Tongue (tissue), 1 donor: ENCODE measurements at regions not wholly inside any gene's neighbourhood (a gene's known extent, or its start where the extent isn't known, plus 50 kb on each side); places are given as distances from the start of the nearest gene placed in this dataset.
A peak's percentile ranks its signal among the peaks of the same experiment; 100 is the strongest.
"Not testable (repeated sequence)": the region's sequence is repeated elsewhere in the genome, so short reads cannot be mapped to it uniquely, and the experiment has no call there.

Experiments used
- DNase-seq: peaks from one replicate; pipeline ENCODE4 v3.0.0-alpha.2; 2015

DNA sequence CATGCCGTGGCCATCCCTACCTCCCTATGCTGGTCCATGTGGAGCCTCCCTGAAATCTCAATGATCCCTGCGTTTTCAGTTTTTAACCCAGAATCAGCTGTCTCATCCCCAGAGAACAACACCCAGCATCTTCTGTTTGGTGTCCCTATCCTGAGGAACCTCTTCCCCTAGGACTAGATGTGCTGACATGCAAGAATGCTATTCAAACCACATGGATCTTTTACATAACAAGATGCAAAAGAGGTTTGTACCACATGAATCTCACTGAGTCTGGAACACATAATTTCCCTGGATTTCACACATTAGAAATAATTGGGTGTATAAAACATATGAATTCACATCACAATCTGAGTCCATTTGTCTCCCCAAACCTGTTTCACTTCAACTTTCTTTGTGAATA lies 174.6 kb upstream of the NECTIN3 start:
- DNase-seq, result no peak

- no peak for DNase-seq
These were observed 171.0 kb upstream of the NECTIN3 start for GRCh38 chr3:110900576-110900975.

DNA sequence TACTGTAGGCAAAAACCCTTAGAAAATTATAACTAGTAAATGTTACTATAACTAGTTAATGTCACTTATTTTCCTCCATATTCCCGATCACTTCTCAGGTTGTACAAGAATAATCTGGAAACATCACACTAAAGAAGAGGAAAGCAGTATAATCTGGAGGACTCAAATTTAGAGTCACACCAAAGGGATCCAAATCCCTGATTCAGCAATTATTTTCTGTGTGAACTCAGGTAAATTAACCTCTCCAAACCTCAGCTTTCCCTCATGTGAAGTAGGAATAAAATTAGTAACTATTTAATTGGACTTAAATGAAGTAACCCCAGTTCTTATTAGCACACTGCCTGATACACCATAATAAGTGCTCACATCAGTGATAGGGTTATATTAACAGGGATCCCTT lies 170.1 kb upstream of the NECTIN3 start:
- DNase-seq, result no peak

DNA sequence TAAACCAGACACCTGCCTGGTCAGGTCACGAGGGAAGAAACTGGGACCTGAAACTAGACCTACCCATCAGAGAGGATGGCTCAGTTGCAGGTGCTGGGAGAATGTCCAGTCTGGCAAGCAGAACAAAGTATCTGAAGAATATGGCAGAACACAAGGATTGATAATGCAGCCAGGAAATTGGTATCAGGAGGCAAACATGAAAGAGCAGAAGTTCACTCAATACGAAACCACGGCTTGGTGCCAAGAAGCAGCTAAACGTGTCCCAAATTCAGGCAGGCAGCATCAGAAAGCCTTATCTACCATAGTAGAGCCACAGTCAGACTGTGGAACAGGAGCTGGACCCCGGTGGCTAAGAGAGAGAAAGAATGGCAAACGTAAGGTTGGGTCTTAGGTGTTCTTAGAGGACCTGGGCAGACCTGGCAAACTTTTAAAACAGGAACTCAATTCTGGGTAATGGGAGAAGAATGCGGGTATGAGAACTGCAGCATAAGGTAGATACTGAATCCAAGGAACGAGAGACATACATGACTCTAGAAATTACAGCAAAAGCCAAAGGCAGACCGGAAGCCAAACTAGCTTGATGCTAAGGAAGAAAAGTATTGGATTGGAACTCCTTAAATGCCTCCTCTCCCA lies 169.0 kb upstream of the NECTIN3 start:
- DNase-seq, result no peak

DNA sequence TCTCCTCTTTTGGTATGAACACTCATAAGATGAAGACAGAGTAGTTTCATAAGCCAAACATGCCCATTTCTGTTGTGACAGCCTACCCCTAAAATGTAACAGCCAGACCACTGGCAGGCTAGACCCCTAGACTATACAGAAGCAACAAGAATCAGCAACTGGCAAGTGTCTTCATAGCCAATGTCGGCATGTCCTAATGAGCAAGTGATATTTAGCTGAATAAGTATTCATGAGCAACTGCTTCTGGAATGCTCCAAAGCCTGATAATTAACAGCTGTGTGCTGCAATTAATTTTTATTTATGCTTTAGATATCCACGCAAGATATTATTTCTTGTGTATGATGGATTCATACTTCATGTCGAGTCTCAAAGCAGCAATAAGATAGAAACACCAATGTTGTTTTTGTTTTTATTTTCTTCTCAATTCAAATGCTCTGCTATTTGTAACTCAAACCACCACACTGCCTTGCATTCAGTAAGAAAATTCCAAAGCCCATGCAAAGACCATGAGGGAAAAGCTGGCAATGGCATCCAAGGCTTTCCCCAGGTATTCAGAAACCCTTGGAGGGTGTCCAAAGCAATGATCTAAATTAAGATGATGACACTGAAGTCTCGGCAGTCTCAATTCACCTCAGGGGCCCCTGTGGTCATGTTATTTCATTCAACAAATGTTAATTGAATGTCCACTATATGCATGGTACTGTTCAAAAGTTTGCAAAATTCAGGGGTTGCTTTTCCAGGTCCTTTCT lies 167.7 kb upstream of the NECTIN3 start:
- peak; percentile 66 for DNase-seq

DNA sequence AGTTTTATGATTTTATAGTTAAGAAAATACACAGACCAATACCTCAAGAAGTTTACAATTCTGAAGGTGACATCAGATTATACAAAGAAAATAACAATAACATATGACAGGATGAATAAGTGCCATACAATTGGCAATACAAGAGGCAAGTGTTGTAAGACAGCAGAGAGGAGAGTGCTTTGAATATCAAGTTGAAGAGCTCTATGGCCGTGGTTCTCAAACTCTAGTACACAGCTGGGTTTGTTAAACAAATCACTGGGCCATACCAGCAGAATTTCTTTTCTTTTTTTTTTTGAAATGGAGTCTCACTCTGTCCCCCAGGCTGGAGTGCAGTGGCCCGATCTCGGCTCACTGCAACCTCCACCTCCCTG lies 167.1 kb upstream of the NECTIN3 start:
- DNase-seq, result no peak

DNA sequence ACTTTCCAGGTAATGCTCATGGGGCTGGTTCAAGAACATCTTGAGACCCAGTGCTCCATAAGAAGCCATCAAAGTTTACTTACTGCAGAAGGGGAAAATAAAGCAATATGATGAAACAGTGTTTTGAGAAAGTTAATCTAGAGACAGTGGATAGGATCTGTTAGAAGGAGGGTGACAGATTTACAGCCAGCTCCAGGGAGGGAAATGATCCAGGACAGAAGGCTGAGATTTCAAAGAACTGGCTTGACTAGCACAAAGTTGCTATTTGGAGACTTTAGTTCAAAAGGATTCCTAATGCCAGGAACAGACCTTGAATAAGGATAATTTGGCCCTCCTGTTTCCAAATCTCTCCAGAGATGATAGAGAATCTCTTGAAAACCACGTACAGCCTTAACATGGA lies 166.5 kb upstream of the NECTIN3 start:
- DNase-seq, result no peak

DNA sequence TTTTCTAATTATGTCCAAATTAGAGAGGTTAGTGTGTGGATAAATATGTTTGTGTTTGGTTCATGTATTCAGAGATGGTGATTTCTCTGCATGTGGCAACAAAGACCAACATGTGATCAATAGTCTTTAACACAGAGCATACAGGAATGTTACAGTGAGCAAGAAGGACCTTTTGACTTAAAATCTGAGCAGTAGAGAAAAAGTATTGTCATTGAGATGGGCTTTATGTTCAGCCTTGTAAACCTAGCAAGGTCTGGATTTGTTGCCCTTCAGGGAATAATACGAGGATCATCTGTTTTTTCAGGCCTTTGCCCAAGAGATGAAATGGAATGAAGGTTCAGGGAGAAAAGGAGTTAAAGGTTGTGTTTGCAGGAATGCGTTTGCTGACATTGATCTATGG lies 161.8 kb upstream of the NECTIN3 start:
- no peak for DNase-seq

DNA sequence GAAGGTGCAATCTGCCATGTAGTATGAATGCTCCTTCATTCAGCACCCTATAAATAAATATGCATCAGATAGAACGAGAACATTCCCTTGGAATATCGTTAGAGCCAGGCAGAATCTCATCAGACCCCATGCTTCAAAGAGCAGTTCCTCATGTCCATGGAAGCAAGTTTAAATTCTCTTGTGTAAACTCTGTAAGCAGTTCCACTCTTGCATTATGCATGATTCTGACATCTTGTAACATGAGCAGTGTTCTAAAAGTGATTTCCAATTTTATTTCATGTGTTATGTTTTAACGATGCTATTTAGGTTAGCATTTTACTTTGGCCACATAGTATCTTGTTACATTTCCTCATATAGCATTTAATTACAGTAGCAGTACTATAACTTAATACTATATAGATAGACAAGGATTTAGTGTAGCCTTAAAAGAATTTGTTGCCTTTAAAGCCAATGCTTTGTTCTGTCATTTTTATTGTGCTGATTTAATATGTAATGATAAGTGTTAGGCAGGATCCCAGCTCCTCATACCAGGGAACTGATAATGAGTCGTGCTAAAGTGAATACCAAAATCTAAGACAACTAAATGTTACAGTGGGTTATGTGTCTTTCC lies 161.2 kb upstream of the NECTIN3 start:
- DNase-seq, result no peak

DNA sequence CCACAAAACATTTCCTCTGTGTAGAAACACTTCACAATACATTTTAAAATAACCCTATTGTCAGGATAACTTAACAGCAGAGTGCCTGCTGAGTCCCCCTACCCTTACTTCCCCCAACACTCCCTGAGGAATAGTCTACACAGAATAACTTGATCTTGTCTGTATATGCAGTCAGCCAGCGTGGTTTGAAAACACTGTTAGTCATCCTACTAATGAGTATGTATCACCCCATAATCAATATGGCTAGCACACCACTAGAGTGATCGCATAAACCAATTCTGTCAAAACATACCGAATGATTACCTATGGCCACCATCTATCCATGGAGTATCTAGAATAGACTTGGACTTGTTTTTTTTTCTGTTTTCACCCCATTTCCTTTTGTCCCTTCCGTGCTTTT lies 152.7 kb upstream of the NECTIN3 start:
- DNase-seq, result no peak

- DNase-seq, result peak; percentile 77
These were observed 145.8 kb upstream of the NECTIN3 start for GRCh38 chr3:110925798-110926197.

GRCh38 chr3:110928016-110928662 lies 143.5 kb upstream of the NECTIN3 start:
- no peak for DNase-seq

- DNase-seq, result no peak
These were observed 141.8 kb upstream of the NECTIN3 start for GRCh38 chr3:110929816-110930215.

- DNase-seq, result no peak
These were observed 139.0 kb upstream of the NECTIN3 start for GRCh38 chr3:110932567-110932966.

DNA sequence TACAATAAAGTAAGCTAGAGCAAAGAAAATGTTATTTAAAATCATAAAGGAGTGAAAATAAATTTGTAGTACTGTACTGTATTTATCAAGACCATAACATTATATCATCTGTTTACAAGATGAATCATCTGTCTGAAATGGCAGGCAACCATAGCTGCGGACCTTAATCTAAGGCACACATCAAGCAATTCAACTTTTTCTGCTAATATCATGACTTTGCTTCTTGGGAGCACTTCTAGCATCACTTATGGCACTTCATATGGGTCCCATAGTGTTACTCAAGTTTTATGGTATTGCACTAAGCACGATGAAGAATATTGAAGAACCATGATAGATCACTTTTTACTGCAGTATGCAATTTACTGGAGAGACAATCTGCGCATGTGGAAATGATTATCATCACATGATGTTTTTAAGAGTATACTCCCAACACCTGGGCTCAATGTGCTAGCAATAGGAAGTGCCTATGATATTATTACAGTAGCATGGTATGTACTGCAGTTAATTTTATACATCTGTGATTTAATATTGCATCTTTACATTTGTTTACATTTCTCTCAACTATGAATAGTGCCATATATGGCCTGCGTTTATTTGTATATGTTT lies 137.7 kb upstream of the NECTIN3 start:
- peak; percentile 41 for DNase-seq

GRCh38 chr3:110938629-110939028 lies 133.0 kb upstream of the NECTIN3 start:
- no peak for DNase-seq

DNA sequence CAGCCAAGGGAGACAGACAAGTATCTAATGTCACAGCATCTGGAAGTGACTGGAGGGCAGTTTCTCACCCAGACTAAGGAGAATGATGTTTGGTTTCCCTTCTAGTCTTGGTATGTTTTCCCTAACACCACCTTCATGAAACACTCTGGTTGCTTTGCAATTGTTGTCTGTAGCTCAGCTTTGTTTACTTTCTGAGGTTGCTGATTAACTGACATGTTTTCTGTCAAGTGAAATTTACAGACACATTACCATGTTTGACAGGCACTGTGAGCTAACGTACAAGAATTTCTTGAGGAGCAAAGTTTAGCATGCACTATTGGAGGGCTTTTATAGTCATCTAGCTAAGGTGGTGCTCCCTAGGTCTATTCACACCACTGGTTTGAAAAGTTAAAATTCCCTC lies 131.6 kb upstream of the NECTIN3 start:
- DNase-seq, result peak; percentile 17

DNA sequence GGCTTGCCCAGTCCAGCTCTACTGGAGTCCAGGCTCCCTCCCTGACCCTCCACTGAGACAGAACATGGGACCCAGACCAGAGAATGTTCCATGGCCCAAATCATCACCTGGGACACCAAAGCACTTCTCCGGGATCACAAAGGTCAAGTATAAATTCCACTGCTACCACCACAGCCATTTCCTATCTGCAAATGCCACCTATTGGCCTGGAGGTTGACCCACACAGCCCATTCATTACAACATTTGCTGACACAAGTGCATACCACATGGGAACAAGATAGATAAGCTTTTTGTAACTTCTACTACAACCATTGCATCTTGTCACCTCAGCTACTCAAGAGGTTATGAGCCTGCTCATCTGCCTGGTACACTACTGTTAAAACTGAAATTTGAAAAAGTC lies 126.8 kb upstream of the NECTIN3 start:
- DNase-seq, result no peak

DNA sequence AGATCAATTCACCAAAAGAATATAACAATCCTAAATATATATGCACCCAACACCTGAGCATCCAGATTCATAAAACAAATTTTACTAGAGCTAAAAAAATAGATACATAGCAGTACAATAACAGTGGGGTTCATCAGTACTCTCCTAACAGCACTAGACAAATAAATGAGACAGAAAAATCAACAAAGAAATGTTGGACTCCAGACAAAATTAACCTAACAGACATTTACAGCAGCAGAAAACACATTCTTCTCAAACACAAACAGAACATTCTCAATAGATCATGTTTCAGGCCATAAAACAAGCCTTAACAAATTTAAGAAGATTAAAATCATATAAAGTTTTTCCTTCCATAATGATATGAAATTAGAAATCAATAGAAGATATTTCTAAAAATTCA lies 124.8 kb upstream of the NECTIN3 start:
- DNase-seq, result no peak

GRCh38 chr3:110949194-110949593 lies 122.4 kb upstream of the NECTIN3 start:
- DNase-seq, result not testable (repeated sequence)

- DNase-seq, result no peak
These were observed 116.2 kb upstream of the NECTIN3 start for GRCh38 chr3:110955301-110955880.

DNA sequence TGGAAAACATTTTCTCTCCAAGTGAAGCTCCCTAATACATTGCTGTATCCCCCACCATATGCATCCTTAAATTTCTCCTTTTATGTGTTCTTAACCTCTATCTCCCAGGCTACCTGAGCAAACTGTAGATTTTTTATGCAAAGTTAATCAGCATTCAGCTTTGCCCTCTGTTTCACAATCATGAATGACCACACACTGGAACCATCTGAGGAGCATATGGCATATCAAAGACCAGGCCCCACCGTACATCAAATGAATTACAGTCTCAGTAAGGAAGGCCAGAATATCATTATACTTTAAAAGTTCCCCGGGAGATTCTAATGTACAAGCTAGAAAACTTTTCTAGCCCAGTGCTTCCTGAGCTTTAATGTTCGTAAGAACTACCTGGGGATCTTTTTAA lies 115.5 kb upstream of the NECTIN3 start:
- DNase-seq, result no peak
